Natural killer cell treated with Interleukin-12 subunit alpha and Interleukin-12 subunit beta and Interleukin-15 and Interleukin-18, amount 100 ng/mL, for 72 hours (primary cell): ENCODE measurements at regions not wholly inside any gene's neighbourhood (a gene's known extent, or its start where the extent isn't known, plus 50 kb on each side); places are given as distances from the start of the nearest gene placed in this dataset.

Source experiments
- ATAC-seq, 2 donors: fragments of 150-1000 bp; cut with Tn5 transposase in 1 of 2; sonication (Bioruptor Pico), chemical (Tn5 transposase) in 1 of 2; 2 replicates each; pipeline ENCODE4 v1.10.0; 2021
- DNase-seq: peaks from one replicate; pipeline ENCODE4 v3.0.0; 2022; ENCODE audit warnings: low spot score
- H3K27ac Mint-ChIP-seq, 2 donors: 1 replicate in 1 of 2; 2 replicates in 1 of 2; pipeline ENCODE4 v1.8.0; 2022; ENCODE audit warnings: mixed read lengths in 2 of 2, mild to moderate bottlenecking in 1 of 2, moderate library complexity in 1 of 2
- H3K27me3 Mint-ChIP-seq, 2 donors: 1 replicate in 1 of 2; 2 replicates in 1 of 2; pipeline ENCODE4 v1.8.0; 2022; ENCODE audit warnings: mixed read lengths in 2 of 2
- H3K36me3 Mint-ChIP-seq: one replicate; pipeline ENCODE4 v1.8.0; 2022; ENCODE audit warnings: mixed read lengths
- H3K4me1 Mint-ChIP-seq, 2 donors: 1 replicate in 1 of 2; 2 replicates in 1 of 2; pipeline ENCODE4 v1.8.0; 2022; ENCODE audit warnings: low read depth in 2 of 2, mixed read lengths in 2 of 2, mild to moderate bottlenecking in 1 of 2
- H3K4me3 Mint-ChIP-seq: one replicate; pipeline ENCODE4 v1.8.0; 2022; ENCODE audit warnings: mixed read lengths
- H3K9me3 Mint-ChIP-seq: 2 replicates; pipeline ENCODE4 v1.8.0; 2022; ENCODE audit warnings: mixed read lengths

DNA sequence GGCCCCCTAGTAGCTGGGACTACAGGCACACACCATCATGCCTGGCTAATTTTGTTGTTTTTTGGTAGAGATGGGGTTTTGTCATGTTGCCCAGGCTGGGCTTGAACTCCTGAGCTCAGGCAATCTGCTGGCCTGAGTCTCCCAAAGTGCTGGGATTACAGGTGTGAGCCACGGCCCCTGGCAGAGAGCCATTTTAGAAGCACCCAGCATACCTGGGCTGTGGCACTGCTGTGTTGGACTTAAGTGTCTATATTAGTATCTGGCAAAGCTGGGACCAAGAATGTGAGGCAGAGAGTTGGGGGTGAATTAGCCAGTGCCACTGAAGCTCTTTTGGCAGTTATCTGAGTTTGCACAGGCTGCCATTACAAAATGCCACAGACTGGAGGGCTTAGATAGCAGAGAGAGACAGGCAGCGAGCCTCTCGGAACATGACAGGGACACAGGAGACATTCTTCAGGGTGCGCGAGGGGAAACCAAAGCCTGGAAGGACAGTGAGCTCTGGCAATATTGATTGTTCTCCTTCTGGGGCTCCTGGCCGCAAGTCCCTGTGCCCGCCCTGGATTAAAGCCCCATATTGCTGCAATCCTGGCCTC lies 87.7 kb upstream of the ALX4 start:
- no peak overlapping the region for H3K4me3 Mint-ChIP-seq
- peaks cover 6% of the 10 kb centered on the region for H3K9me3 Mint-ChIP-seq
- H3K36me3 Mint-ChIP-seq = no peaks in the 10 kb centered on the region

DNA sequence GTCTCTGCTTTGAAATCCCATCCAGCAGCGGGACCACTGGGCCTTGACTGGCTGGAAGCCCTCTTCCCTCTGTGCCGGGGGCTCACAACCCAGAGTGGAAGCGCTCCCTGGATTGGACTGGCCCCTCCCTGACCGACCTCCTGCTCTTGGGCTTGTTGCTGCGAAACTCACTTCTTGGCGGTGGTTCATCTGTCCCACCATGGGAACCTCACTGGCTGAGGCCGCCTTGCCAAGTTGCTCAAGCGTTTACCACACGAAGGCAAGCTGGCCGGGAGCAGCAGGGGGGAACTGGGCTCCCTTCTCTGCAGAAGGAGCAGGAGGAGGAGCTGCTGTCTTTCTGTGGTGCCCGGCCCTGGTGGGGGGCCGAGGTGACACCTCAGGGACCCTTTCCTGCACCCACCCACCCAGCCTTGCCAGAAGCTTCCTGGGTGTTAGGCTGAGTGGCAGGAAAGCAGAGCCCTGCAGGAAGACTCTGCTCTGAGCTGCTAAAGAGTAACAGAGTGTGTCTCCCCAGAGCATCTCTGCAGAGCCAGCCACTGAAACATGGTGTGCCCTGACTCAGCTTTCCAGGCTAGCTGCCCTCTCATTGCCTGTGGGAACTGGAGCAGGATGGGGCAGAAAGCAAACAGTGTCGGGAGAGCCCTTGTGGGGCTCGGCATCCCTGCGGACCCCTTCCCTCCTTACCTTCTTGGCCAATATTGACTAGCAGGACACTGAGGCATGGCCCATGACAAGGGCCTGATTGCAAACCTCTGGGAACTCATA lies 88.5 kb upstream of the ALX4 start:
- ATAC-seq (peak in 1 of 2 donors; percentile 20), DNase-seq (no peak)
- Mint-ChIP-seq H3K27me3 (peaks cover 21 to 26% of the 10 kb centered on the region in 2 donors), H3K27ac (no peak overlapping the region), H3K9me3 (peaks cover 6% of the 10 kb centered on the region), H3K36me3 (no peaks in the 10 kb centered on the region), H3K4me3 (no peak overlapping the region), H3K4me1 (peaks cover 0 to 8% of the 10 kb centered on the region in 2 donors)

More for the DNA sequence above, 87.7 kb upstream of the ALX4 start:
- DNase-seq (no peak), ATAC-seq (no peak)
- no peak overlapping the region for H3K27ac Mint-ChIP-seq
- H3K27me3 Mint-ChIP-seq = peaks cover 16 to 26% of the 10 kb centered on the region in 2 donors
- peaks cover 0 to 8% of the 10 kb centered on the region in 2 donors for H3K4me1 Mint-ChIP-seq

DNA sequence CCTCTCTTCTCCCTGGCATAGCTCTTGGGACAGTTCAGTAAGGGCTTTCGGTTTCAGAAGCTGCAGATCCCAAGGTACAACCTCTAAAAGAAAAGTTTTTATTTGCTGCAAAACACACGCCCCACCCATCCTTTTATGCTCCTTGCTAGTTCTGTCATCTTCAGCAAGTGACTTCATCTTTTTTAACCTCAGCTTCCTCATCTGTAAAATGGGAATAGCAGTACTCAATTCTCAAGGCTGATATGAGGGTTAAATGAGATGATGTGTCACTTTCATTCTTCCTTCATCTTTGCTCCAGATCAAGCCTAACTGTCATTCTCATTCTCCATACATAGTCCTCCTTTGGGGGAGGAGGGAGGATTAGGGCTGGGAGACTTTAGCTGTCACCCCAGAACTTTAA lies 90.0 kb upstream of the ALX4 start:
- no peaks in the 10 kb centered on the region for H3K9me3 Mint-ChIP-seq

DNA sequence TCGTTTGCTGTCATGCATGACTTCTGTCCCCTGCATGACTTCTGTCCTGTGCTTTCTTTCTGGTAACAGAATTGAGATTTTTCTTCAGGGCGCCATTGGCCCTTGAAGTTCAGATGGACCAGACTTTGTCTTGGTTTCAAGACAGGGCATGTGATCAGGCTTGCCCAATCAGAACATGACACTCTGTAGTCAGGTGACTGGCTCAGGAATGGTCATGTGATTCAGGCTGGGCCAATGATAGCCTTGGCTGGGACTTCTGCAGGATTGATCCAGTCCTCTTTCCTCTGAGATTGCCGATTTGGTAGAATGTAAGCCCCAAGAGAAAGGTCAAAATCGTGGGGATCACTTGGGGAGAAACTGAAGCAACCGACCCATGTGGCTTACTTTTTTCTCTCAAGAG lies 90.5 kb upstream of the ALX4 start:
- Mint-ChIP-seq H3K9me3 (no peaks in the 10 kb centered on the region), H3K27me3 (peaks cover 14 to 23% of the 10 kb centered on the region in 2 donors)
- ATAC-seq = no peak

More for the DNA sequence above, 90.0 kb upstream of the ALX4 start:
- H3K27ac Mint-ChIP-seq = no peak overlapping the region
- peaks cover 13 to 19% of the 10 kb centered on the region in 2 donors for H3K27me3 Mint-ChIP-seq
- H3K4me3 Mint-ChIP-seq = no peak overlapping the region
- H3K4me1 Mint-ChIP-seq = peaks cover 0 to 8% of the 10 kb centered on the region in 2 donors
- no peak for DNase-seq
- no peaks in the 10 kb centered on the region for H3K36me3 Mint-ChIP-seq
- ATAC-seq = no peak

DNA sequence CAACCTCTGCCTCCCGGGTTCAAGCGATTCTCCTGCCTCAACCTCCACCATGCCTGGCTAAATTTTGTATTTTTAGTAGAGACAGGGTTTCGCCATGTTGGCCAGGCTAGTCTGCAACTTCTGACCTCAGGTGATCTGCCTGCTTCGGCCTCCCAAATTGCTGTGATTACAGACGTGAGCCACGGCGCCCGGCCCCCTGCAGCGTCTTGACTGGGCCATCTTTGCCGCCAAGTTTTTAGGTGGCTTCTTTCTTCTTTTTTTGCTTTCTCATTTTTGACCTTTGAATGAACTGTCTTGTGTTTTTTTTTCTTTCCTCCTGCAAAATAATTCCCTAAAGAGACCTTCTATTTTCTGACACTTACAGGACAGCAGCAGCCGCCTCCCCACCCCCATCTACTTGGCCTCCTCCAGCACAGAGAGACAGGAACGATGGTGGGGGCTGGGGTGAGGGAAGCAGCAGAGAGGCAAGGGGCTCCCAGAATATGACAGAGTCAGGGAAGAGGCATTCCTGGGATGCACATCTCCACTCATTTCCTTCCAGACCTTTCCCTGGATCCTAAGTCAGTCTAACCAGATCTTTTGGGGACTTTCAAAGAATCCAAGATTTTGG lies 92.6 kb upstream of the ALX4 start:
- H3K9me3 Mint-ChIP-seq = no peaks in the 10 kb centered on the region
- H3K36me3 Mint-ChIP-seq = no peaks in the 10 kb centered on the region

More for the DNA sequence above, 90.5 kb upstream of the ALX4 start:
- DNase-seq = no peak
- Mint-ChIP-seq H3K36me3 (no peaks in the 10 kb centered on the region), H3K4me3 (no peak overlapping the region), H3K4me1 (peaks cover 0 to 8% of the 10 kb centered on the region in 2 donors), H3K27ac (no peak overlapping the region)

DNA sequence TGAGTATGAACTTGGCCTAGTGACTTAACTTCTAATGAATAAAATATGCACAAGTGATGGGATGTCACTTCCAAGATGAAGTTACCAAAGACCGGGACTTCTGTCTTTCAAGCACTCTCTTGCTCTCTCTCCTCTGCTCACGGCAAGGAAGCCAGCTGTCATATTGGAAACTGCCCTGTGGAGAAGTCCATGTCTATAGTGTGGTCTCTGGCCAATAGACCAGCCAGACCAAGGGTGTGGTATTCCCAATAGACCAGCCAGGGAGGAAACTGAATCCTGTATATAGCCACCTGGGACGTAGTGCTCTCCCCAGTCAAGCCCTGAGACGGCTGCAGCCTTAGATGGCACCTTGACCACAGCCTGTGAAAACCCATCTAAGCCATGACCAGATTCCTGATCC lies 93.2 kb upstream of the ALX4 start:
- DNase-seq = no peak

More for the DNA sequence above, 92.6 kb upstream of the ALX4 start:
- Mint-ChIP-seq H3K4me1 (peaks cover 0 to 8% of the 10 kb centered on the region in 2 donors), H3K27ac (no peak overlapping the region), H3K27me3 (peaks cover 12 to 17% of the 10 kb centered on the region in 2 donors), H3K4me3 (no peak overlapping the region)
- no peak for ATAC-seq
- no peak for DNase-seq

DNA sequence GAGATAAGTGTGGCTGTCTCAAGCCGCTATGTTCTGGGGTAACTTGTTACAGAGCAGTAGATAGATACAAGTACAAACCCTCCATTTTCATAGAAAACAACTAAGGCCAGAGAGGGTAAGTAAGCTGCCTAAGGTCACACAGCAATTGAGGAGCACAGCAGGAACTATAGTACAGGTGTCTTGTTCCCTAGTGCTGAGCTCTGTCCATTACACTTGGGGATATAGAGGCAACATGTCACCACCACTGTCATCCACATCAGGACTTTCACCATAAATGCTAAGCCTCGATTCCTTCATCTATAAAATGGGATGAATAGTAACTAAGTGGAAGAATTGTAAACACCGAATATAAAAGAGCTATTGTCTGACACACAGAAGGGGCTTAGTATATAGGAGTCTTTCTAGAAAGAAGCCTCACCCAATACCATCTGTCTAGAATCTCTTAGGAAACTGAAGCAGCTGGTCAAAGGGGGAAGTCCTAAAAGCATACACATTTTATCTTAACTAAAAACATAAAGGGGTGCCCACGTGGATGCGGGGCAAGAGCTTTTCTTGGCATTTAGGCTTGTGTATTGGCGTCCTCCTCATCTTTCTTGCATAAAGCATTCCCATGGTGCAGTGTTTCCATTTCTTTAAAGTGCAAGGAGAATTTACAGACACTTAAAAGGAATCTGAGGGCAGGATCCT lies 93.8 kb upstream of the ALX4 start:
- Mint-ChIP-seq H3K9me3 (no peaks in the 10 kb centered on the region), H3K4me1 (peaks cover 0 to 8% of the 10 kb centered on the region in 2 donors), H3K4me3 (no peak overlapping the region), H3K27ac (no peak overlapping the region), H3K27me3 (peaks cover 12 to 17% of the 10 kb centered on the region in 2 donors), H3K36me3 (no peaks in the 10 kb centered on the region)
- DNase-seq (no peak), ATAC-seq (no peak)

More for the DNA sequence above, 93.2 kb upstream of the ALX4 start:
- Mint-ChIP-seq H3K27ac (no peak overlapping the region), H3K4me1 (peaks cover 0 to 8% of the 10 kb centered on the region in 2 donors), H3K4me3 (no peak overlapping the region), H3K36me3 (no peaks in the 10 kb centered on the region), H3K9me3 (no peaks in the 10 kb centered on the region), H3K27me3 (peaks cover 12 to 17% of the 10 kb centered on the region in 2 donors)
- no peak for ATAC-seq

DNA sequence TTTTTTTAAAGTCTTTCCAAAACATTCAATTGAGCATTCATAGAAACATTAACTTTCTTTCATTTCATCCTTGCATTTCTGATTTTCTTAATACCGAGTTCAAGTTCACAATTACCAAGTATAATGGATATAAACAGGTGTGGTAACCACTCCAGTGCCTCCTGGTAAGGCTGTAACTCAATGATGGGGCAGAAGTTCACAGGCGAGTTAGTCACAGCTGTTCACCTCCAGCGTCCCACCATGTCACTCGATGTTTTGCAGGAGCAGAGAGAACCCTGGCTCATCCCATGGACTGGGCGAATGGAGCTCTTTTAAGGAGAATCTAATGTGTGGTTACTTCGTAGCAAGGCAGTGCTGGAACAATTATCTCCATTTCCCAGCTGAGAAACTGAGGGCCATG lies 94.4 kb upstream of the ALX4 start:
- Mint-ChIP-seq H3K4me1 (peaks cover 0 to 8% of the 10 kb centered on the region in 2 donors), H3K27me3 (peaks cover 12 to 17% of the 10 kb centered on the region in 2 donors), H3K27ac (no peak overlapping the region), H3K36me3 (no peaks in the 10 kb centered on the region), H3K9me3 (no peaks in the 10 kb centered on the region), H3K4me3 (no peak overlapping the region)
- DNase-seq (no peak), ATAC-seq (no peak)

DNA sequence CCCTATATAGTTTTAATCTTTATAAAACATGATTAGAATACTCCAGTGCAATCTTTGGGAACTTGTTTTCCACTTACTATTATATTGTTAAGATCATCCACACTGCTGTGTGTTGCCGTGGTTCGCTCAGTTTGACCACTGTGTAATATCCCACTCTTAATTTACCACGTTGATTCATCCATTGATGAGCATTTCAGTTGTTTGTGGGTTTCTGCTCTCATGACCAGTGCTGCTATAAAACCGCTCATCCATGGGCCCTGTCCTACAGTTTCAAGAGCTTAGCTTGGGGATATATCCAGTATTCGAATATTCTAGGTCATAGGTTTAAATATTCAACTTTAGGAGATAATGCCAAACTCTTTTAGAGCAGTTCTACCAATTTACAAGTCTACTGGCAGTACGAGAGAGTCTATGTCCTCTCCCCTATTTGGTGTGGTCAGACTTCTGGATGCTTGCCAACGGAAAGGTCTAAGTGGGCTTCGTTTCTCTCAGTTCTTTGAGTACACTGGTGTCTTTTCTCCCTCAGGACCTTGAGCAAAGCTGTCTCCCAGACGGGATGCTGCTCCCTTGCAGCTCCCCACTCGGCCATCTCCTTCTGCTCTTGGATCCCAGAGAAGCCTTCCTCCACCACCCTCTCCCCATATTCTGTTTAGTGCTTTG lies 94.9 kb upstream of the ALX4 start:
- Mint-ChIP-seq H3K4me3 (no peak overlapping the region), H3K27me3 (peaks cover 12 to 15% of the 10 kb centered on the region in 2 donors), H3K36me3 (no peaks in the 10 kb centered on the region), H3K27ac (no peak overlapping the region), H3K4me1 (peaks cover 0 to 7% of the 10 kb centered on the region in 2 donors), H3K9me3 (no peaks in the 10 kb centered on the region)
- ATAC-seq (no peak), DNase-seq (no peak)

DNA sequence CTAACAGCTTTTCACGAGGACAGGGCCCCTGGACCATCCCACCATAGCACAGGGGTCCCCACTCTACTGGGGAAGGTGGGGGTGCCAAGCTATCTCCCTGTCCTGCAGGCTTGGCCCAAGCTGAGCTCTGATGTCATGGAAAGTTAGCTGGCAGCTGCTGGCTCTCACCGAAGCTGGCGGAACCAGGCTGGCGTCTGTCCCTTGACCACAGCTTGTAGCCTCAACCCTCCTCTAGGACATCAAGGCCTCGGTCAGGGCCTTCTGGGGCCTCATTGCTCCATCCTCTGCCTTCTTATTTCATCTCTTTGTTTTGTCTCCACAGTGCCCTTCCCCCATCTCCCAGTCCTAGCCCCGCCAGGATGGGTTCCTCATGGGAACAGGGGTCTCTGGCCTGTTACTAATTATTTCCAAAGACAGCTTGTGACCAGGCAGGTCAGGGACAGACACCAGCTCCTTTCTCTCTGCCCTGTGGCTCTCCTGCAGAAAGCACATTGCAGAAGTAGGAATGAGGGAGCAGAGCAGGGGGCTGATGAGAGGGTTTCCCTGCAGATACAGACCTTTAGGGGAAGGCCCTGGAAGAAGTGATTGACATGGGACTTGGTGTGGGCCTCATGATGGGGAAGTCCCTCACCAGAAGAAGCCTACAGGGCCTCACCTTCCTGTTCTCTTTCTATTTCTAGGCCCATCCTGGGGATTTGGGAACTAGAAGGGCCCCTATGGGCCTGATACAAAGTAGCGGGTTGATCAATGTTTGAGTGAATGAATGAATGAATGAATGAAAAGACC lies 97.5 kb upstream of the ALX4 start:
- no peaks in the 10 kb centered on the region for H3K9me3 Mint-ChIP-seq
- no peak for ATAC-seq
- H3K4me3 Mint-ChIP-seq = no peak overlapping the region
- no peaks in the 10 kb centered on the region for H3K36me3 Mint-ChIP-seq
- peaks cover 23 to 24% of the 10 kb centered on the region in 2 donors for H3K27me3 Mint-ChIP-seq
- no peak for DNase-seq
- no peaks in the 10 kb centered on the region for H3K4me1 Mint-ChIP-seq
- H3K27ac Mint-ChIP-seq = no peak overlapping the region

DNA sequence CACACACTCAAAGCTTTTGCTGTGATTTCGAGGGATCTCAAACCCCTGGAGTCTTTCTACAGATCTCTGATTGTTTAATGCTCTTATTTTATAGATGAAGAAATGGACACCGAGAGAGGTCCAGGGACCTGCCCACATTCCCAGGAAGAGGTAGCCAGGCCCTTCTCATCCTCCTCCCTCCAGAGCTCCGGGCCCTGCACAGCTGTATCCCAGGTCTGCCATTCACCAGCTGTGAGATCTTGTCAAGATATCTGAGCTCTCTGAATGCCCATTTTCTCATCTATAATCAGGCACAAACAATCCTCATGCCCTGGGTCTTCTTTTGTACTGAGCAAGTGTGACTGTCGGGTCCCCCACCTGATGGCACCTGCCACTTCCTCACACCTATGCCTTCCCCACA lies 98.2 kb upstream of the ALX4 start:
- Mint-ChIP-seq H3K4me1 (no peaks in the 10 kb centered on the region), H3K27ac (no peak overlapping the region), H3K36me3 (no peaks in the 10 kb centered on the region), H3K27me3 (peaks cover 19 to 25% of the 10 kb centered on the region in 2 donors), H3K4me3 (no peak overlapping the region), H3K9me3 (no peaks in the 10 kb centered on the region)
- ATAC-seq = no peak
- DNase-seq = no peak

DNA sequence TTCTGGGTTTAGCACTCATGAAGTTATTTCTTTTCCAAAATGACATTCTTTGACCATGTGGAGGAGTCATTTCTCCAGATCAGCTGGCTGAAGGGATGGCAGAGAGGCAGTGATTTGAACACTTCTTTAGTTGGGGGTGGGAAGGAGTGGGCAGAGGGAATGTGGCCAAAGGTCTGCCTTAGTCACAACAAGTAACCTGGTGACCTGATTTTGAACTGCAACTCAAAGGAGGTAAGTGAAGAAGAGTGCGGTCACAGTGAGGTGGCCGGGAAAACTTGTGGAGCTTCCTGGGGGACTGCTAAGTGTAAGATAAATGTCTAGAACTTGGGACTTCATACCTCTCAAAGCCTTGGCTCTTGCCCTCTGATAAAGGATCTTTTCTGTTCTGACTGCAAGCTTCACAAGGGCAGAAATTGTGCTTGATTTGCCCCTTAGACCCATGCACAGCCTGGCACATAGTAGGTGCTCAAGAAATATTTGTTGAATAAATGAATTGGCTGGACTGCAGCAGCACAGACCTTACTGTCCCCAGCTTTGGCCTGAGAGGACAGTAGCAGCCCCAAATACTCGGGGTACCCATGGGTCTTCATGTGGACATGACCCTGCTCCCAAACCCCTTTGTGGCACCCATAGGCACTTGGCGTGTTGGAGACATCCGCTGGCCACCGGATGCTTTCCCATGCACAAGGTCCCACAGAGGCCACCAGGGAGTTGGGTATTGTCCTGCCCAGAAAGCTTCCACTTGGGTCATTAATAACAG lies 99.0 kb upstream of the ALX4 start:
- Mint-ChIP-seq H3K4me3 (no peak overlapping the region), H3K27ac (no peak overlapping the region), H3K27me3 (peaks cover 16 to 25% of the 10 kb centered on the region in 2 donors), H3K4me1 (no peaks in the 10 kb centered on the region), H3K36me3 (no peaks in the 10 kb centered on the region), H3K9me3 (no peaks in the 10 kb centered on the region)
- no peak for ATAC-seq
- no peak for DNase-seq
